ENCODE measurements at regions not wholly inside any gene's neighbourhood (a gene's known extent, or its start where the extent isn't known, plus 50 kb on each side); places are given as distances from the start of the nearest gene placed in this dataset.

DNA sequence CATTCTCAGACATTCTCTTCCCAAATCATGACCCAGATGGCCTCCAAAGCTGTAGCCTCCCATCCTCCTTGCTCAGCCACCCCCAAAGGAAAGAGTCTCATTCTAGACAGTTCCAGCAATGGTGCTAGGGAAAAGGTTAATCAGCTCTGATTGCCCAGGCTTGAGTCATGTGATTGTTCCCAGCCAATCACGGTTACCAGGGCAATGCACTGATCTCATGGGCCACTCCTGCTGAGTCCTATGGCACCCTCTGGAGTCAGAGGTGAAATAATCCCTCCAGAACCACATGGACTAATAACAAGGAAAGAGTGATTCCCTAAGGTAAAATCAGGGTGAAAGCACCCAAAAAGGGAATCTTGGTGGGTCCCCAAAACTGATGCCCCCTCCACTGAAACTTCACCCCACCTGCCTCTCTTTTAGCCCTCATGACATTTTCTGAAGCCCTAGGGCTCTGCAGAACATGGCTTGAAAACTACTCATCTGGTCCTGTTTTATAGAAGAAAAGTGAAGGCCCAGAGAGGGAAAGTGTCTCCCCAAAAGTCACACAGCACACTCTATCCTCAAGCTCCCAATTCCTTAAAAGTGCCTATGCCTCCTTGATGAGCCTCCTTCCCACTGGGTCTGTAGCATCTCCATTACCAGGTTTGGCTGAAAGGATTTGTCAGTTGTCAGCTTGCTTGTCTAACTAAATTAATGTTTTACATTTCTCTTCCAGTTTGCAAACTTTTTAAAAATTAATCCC is 203.7 kb downstream of the MN1 start:
- TF ChIP-seq, protein P1, sequence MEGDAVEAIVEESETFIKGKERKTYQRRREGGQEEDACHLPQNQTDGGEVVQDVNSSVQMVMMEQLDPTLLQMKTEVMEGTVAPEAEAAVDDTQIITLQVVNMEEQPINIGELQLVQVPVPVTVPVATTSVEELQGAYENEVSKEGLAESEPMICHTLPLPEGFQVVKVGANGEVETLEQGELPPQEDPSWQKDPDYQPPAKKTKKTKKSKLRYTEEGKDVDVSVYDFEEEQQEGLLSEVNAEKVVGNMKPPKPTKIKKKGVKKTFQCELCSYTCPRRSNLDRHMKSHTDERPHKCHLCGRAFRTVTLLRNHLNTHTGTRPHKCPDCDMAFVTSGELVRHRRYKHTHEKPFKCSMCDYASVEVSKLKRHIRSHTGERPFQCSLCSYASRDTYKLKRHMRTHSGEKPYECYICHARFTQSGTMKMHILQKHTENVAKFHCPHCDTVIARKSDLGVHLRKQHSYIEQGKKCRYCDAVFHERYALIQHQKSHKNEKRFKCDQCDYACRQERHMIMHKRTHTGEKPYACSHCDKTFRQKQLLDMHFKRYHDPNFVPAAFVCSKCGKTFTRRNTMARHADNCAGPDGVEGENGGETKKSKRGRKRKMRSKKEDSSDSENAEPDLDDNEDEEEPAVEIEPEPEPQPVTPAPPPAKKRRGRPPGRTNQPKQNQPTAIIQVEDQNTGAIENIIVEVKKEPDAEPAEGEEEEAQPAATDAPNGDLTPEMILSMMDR (optimal IDR thresholded peaks at IDR 0.05 in 1 of 3, IDR thresholded peaks at IDR 0.05 in 1 of 3, conservative IDR thresholded peaks at IDR 0.05 in 1 of 3; ENCODE audit: extremely low read depth in 1 of 3, insufficient read depth in 2 of 3, low read length in 3 of 3) = peak in 1 of 3 experiments; percentile 34
- TF ChIP-seq EZH2 (IDR thresholded peaks at IDR 0.05; ENCODE audit: low read length) = no peak

All from keratinocyte (primary cell).